Ishikawa (cell line): ENCODE measurements at regions not wholly inside any gene's neighbourhood (a gene's known extent, or its start where the extent isn't known, plus 50 kb on each side); places are given as distances from the start of the nearest gene placed in this dataset.

Experiments
- CEBPB ChIP-seq: IDR thresholded peaks from 2 replicates; pipeline ENCODE4 v1.6.1; 2012
- CREB1 ChIP-seq: IDR thresholded peaks from 2 replicates; pipeline ENCODE4 v1.6.1; 2012; ENCODE audit warnings: low read depth
- EP300 ChIP-seq: IDR thresholded peaks from 2 replicates; pipeline ENCODE4 v1.6.1; 2012; ENCODE audit warnings: borderline replicate concordance
- RAD21 ChIP-seq: IDR thresholded peaks from 2 replicates; pipeline ENCODE4 v1.6.1; 2012; ENCODE audit warnings: low read depth
- TEAD4 ChIP-seq: IDR thresholded peaks from 2 replicates; pipeline ENCODE4 v1.6.1; 2012
- YY1 ChIP-seq: IDR thresholded peaks from 2 replicates; pipeline ENCODE4 v1.6.1; 2012; ENCODE audit warnings: low read depth
- TF ChIP-seq, protein P1 (sequence below): IDR thresholded peaks from 2 replicates; pipeline ENCODE4 v1.6.1; 2012
- TF ChIP-seq, protein P2 (sequence below): IDR thresholded peaks from 2 replicates; pipeline ENCODE4 v1.6.1; 2012; ENCODE audit warnings: low read depth, mild to moderate bottlenecking
- TF ChIP-seq, protein P3 (sequence below): IDR thresholded peaks from 2 replicates; pipeline ENCODE4 v1.6.1; 2012

DNA sequence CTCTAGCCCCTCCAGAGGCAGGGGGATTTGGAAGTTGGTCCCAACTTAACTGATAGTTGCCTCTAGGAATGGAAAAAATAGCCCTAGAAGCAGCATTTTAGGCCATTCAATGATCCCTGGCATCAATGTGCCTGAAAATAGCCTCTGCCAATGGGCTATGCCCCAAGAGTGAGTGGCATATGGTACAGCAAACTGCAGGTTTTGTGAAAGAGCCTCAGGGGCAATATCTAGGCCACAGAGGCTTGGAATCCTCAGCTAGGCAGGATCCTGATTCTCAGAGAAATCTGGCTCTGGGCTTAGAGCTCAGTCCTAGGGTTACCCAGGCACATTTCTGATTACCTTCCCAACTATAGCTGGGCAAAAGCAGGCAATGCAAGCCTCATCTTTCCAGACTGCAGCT is 104.4 kb upstream of the MOCS1 start:
- TF ChIP-seq CREB1 (no peak), CEBPB (no peak), RAD21 (no peak), YY1 (no peak), TEAD4 (no peak), EP300 (no peak)
- TF ChIP-seq, protein P1, sequence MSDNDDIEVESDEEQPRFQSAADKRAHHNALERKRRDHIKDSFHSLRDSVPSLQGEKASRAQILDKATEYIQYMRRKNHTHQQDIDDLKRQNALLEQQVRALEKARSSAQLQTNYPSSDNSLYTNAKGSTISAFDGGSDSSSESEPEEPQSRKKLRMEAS: no peak
- TF ChIP-seq, protein P2, sequence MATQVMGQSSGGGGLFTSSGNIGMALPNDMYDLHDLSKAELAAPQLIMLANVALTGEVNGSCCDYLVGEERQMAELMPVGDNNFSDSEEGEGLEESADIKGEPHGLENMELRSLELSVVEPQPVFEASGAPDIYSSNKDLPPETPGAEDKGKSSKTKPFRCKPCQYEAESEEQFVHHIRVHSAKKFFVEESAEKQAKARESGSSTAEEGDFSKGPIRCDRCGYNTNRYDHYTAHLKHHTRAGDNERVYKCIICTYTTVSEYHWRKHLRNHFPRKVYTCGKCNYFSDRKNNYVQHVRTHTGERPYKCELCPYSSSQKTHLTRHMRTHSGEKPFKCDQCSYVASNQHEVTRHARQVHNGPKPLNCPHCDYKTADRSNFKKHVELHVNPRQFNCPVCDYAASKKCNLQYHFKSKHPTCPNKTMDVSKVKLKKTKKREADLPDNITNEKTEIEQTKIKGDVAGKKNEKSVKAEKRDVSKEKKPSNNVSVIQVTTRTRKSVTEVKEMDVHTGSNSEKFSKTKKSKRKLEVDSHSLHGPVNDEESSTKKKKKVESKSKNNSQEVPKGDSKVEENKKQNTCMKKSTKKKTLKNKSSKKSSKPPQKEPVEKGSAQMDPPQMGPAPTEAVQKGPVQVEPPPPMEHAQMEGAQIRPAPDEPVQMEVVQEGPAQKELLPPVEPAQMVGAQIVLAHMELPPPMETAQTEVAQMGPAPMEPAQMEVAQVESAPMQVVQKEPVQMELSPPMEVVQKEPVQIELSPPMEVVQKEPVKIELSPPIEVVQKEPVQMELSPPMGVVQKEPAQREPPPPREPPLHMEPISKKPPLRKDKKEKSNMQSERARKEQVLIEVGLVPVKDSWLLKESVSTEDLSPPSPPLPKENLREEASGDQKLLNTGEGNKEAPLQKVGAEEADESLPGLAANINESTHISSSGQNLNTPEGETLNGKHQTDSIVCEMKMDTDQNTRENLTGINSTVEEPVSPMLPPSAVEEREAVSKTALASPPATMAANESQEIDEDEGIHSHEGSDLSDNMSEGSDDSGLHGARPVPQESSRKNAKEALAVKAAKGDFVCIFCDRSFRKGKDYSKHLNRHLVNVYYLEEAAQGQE: no peak
- TF ChIP-seq, protein P3, sequence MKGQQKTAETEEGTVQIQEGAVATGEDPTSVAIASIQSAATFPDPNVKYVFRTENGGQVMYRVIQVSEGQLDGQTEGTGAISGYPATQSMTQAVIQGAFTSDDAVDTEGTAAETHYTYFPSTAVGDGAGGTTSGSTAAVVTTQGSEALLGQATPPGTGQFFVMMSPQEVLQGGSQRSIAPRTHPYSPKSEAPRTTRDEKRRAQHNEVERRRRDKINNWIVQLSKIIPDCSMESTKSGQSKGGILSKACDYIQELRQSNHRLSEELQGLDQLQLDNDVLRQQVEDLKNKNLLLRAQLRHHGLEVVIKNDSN: no peak
